ENCODE measurements at regions not wholly inside any gene's neighbourhood (a gene's known extent, or its start where the extent isn't known, plus 50 kb on each side); places are given as distances from the start of the nearest gene placed in this dataset.

DNA sequence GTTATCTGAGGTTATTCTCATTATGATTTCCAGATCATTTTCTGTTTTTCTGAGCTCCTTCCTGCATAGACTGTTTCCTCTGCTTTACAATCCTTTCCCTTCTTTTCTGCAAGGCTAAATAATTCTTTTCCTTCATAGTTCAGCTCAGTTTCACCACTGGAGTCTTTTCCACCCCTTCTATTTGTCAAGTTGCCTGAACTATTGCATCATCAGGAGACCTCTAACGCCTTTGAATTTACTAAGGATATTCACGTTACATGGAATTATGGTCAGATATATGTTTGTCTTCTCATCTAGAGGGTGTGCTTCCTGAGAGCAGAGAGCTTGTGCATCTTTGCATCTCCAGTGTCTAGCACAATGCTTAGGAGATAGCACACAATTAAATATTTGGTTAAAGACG lies 140.4 kb upstream of the CA10 start:
- Histone ChIP-seq H4K20me1 (replicated peaks; ENCODE audit: insufficient read depth) (no peaks in the 10 kb centered on the region), H3K79me2 (replicated peaks; ENCODE audit: insufficient read depth) (no peaks in the 10 kb centered on the region), H3F3A (replicated peaks; ENCODE audit: low read depth) (no peaks in the 10 kb centered on the region), H2AFZ (peak overlapping the region; percentile 44; the same call in 1 of the 2 replicates), H3K4me1 (ENCODE audit: insufficient read depth) (no peaks in the 10 kb centered on the region), H3K4me3 (no peak overlapping the region), H3K4me2 (no peak overlapping the region), H3K27me3 (ENCODE audit: insufficient read depth) (no peaks in the 10 kb centered on the region), H3K36me3 (ENCODE audit: insufficient read depth) (no peaks in the 10 kb centered on the region), H3K27ac (ENCODE audit: low read depth) (no peak overlapping the region), H3K9me2 (ENCODE audit: insufficient read depth) (no peaks in the 10 kb centered on the region)
- no peak for TF ChIP-seq STAT1 (IDR thresholded peaks at IDR 0.05; ENCODE audit: unreplicated experiment)
- TF ChIP-seq, protein P1, sequence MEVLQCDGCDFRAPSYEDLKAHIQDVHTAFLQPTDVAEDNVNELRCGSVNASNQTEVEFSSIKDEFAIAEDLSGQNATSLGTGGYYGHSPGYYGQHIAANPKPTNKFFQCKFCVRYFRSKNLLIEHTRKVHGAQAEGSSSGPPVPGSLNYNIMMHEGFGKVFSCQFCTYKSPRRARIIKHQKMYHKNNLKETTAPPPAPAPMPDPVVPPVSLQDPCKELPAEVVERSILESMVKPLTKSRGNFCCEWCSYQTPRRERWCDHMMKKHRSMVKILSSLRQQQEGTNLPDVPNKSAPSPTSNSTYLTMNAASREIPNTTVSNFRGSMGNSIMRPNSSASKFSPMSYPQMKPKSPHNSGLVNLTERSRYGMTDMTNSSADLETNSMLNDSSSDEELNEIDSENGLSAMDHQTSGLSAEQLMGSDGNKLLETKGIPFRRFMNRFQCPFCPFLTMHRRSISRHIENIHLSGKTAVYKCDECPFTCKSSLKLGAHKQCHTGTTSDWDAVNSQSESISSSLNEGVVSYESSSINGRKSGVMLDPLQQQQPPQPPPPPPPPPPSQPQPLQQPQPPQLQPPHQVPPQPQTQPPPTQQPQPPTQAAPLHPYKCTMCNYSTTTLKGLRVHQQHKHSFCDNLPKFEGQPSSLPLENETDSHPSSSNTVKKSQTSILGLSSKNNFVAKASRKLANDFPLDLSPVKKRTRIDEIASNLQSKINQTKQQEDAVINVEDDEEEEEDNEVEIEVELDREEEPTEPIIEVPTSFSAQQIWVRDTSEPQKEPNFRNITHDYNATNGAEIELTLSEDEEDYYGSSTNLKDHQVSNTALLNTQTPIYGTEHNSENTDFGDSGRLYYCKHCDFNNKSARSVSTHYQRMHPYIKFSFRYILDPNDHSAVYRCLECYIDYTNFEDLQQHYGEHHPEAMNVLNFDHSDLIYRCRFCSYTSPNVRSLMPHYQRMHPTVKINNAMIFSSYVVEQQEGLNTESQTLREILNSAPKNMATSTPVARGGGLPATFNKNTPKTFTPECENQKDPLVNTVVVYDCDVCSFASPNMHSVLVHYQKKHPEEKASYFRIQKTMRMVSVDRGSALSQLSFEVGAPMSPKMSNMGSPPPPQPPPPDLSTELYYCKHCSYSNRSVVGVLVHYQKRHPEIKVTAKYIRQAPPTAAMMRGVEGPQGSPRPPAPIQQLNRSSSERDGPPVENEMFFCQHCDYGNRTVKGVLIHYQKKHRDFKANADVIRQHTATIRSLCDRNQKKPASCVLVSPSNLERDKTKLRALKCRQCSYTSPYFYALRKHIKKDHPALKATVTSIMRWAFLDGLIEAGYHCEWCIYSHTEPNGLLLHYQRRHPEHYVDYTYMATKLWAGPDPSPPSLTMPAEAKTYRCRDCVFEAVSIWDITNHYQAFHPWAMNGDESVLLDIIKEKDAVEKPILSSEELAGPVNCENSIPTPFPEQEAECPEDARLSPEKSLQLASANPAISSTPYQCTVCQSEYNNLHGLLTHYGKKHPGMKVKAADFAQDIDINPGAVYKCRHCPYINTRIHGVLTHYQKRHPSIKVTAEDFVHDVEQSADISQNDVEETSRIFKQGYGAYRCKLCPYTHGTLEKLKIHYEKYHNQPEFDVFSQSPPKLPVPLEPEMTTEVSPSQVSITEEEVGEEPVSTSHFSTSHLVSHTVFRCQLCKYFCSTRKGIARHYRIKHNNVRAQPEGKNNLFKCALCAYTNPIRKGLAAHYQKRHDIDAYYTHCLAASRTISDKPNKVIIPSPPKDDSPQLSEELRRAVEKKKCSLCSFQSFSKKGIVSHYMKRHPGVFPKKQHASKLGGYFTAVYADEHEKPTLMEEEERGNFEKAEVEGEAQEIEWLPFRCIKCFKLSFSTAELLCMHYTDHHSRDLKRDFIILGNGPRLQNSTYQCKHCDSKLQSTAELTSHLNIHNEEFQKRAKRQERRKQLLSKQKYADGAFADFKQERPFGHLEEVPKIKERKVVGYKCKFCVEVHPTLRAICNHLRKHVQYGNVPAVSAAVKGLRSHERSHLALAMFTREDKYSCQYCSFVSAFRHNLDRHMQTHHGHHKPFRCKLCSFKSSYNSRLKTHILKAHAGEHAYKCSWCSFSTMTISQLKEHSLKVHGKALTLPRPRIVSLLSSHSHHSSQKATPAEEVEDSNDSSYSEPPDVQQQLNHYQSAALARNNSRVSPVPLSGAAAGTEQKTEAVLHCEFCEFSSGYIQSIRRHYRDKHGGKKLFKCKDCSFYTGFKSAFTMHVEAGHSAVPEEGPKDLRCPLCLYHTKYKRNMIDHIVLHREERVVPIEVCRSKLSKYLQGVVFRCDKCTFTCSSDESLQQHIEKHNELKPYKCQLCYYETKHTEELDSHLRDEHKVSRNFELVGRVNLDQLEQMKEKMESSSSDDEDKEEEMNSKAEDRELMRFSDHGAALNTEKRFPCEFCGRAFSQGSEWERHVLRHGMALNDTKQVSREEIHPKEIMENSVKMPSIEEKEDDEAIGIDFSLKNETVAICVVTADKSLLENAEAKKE (CRISPR knock-in tag; IDR thresholded peaks at IDR 0.05) = no peak
- TF ChIP-seq, protein P2, sequence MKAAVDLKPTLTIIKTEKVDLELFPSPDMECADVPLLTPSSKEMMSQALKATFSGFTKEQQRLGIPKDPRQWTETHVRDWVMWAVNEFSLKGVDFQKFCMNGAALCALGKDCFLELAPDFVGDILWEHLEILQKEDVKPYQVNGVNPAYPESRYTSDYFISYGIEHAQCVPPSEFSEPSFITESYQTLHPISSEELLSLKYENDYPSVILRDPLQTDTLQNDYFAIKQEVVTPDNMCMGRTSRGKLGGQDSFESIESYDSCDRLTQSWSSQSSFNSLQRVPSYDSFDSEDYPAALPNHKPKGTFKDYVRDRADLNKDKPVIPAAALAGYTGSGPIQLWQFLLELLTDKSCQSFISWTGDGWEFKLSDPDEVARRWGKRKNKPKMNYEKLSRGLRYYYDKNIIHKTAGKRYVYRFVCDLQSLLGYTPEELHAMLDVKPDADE (IDR thresholded peaks at IDR 0.05) = no peak
- TF ChIP-seq, protein P3, sequence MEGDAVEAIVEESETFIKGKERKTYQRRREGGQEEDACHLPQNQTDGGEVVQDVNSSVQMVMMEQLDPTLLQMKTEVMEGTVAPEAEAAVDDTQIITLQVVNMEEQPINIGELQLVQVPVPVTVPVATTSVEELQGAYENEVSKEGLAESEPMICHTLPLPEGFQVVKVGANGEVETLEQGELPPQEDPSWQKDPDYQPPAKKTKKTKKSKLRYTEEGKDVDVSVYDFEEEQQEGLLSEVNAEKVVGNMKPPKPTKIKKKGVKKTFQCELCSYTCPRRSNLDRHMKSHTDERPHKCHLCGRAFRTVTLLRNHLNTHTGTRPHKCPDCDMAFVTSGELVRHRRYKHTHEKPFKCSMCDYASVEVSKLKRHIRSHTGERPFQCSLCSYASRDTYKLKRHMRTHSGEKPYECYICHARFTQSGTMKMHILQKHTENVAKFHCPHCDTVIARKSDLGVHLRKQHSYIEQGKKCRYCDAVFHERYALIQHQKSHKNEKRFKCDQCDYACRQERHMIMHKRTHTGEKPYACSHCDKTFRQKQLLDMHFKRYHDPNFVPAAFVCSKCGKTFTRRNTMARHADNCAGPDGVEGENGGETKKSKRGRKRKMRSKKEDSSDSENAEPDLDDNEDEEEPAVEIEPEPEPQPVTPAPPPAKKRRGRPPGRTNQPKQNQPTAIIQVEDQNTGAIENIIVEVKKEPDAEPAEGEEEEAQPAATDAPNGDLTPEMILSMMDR (conservative IDR thresholded peaks at IDR 0.05; ENCODE audit: low read depth in 2 of 2) = no peak
- TF ChIP-seq EZH2phosphoT487 (IDR thresholded peaks at IDR 0.05; ENCODE audit: unreplicated experiment) = no peak
- no peak for TF ChIP-seq ZNF331 (CRISPR knock-in tag; IDR thresholded peaks at IDR 0.05; ENCODE audit: low read depth)
- TF ChIP-seq NANOG (IDR thresholded peaks at IDR 0.05; ENCODE audit: borderline replicate concordance) = no peak
- TF ChIP-seq CREB1 (CRISPR knock-in tag; IDR thresholded peaks at IDR 0.05; ENCODE audit: low read depth) = no peak
- TF ChIP-seq, protein P4, sequence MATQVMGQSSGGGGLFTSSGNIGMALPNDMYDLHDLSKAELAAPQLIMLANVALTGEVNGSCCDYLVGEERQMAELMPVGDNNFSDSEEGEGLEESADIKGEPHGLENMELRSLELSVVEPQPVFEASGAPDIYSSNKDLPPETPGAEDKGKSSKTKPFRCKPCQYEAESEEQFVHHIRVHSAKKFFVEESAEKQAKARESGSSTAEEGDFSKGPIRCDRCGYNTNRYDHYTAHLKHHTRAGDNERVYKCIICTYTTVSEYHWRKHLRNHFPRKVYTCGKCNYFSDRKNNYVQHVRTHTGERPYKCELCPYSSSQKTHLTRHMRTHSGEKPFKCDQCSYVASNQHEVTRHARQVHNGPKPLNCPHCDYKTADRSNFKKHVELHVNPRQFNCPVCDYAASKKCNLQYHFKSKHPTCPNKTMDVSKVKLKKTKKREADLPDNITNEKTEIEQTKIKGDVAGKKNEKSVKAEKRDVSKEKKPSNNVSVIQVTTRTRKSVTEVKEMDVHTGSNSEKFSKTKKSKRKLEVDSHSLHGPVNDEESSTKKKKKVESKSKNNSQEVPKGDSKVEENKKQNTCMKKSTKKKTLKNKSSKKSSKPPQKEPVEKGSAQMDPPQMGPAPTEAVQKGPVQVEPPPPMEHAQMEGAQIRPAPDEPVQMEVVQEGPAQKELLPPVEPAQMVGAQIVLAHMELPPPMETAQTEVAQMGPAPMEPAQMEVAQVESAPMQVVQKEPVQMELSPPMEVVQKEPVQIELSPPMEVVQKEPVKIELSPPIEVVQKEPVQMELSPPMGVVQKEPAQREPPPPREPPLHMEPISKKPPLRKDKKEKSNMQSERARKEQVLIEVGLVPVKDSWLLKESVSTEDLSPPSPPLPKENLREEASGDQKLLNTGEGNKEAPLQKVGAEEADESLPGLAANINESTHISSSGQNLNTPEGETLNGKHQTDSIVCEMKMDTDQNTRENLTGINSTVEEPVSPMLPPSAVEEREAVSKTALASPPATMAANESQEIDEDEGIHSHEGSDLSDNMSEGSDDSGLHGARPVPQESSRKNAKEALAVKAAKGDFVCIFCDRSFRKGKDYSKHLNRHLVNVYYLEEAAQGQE (IDR thresholded peaks at IDR 0.05; ENCODE audit: unreplicated experiment) = no peak
- TF ChIP-seq POLR2AphosphoS5 (IDR thresholded peaks at IDR 0.05; ENCODE audit: low read depth) = no peak
- TF ChIP-seq EZH2 (IDR thresholded peaks at IDR 0.05; ENCODE audit: low read depth, unreplicated experiment) = no peak
- no peak for TF ChIP-seq JUNB (IDR thresholded peaks at IDR 0.05; ENCODE audit: unreplicated experiment)
- no peak for TF ChIP-seq ZNF114 (CRISPR knock-in tag; IDR thresholded peaks at IDR 0.05)
- Mint-ChIP-seq H3K36me3 (ENCODE audit: low read depth) (no peaks in the 10 kb centered on the region), H3K27me3 (ENCODE audit: insufficient read depth, low read depth, poor library complexity) (no peaks in the 10 kb centered on the region), H3K4me1 (no peaks in the 10 kb centered on the region), H3K9me3 (no peaks in the 10 kb centered on the region; the same call in 2 of the 3 replicates), H3K4me3 (no peak overlapping the region), H3K27ac (peak overlapping the region; percentile 55)
- DNase-seq (ENCODE audit: low spot score) = no peak
- no peak for ATAC-seq

Measured in GM23338 (cell line).